ENCODE measurements at regions not wholly inside any gene's neighbourhood (a gene's known extent, or its start where the extent isn't known, plus 50 kb on each side); places are given as distances from the start of the nearest gene placed in this dataset.

DNA sequence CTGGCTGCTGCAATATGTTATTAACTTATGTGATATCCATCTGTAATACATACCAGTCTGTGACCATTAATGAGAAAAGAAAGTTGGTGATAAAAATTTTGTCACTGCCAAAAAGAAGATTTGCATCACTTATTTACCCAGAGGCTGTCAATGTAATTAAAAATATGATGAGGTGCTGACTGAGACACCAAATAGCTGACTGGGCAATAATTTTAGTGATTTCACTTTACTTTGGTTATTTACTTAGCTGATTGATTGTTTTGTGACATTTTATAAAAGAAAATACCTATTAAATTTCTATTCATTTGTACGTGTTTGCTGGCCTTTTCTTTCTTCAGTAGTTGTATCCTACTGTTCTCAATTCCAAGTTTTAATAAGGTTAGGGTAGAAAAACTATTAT is 139.2 kb downstream of the HLX start:
- H3K36me3 ChIP-seq, result no peaks in the 10 kb centered on the region
- H3K27ac ChIP-seq (replicated peaks), result no peak overlapping the region
- peaks cover 4% of the 10 kb centered on the region for H3K27me3 ChIP-seq (ENCODE audit: low read depth)
- intact Hi-C loops (cut with micrococcal nuclease), result no loop called here
- TF ChIP-seq, protein P1, sequence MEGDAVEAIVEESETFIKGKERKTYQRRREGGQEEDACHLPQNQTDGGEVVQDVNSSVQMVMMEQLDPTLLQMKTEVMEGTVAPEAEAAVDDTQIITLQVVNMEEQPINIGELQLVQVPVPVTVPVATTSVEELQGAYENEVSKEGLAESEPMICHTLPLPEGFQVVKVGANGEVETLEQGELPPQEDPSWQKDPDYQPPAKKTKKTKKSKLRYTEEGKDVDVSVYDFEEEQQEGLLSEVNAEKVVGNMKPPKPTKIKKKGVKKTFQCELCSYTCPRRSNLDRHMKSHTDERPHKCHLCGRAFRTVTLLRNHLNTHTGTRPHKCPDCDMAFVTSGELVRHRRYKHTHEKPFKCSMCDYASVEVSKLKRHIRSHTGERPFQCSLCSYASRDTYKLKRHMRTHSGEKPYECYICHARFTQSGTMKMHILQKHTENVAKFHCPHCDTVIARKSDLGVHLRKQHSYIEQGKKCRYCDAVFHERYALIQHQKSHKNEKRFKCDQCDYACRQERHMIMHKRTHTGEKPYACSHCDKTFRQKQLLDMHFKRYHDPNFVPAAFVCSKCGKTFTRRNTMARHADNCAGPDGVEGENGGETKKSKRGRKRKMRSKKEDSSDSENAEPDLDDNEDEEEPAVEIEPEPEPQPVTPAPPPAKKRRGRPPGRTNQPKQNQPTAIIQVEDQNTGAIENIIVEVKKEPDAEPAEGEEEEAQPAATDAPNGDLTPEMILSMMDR (IDR thresholded peaks at IDR 0.05; ENCODE audit: borderline replicate concordance), result no peak
- H3K9me3 ChIP-seq (replicated peaks), result no peaks in the 10 kb centered on the region
- H3K4me3 ChIP-seq, result no peak overlapping the region
- DNase-seq, result no peak
- H3K4me1 ChIP-seq, result no peaks in the 10 kb centered on the region

DNA sequence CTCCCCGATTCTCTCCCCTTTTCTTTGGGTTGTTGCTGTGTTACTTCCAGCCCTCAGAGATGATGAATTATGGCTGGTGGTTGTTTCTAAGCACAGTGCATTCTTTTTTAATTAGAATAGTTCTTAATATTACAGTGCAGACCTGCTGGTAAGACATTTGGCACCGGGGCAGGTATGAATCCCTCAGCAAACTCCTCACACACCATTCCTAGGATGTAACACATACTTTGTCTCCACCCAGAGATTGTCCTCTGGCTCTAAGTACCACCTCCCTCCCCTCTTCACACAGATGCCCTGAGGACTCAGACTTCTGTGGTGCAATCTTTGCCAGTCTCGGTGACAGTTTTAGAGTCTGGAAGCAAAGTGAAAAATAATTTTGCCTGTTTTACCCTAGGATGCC is 143.1 kb downstream of the HLX start:
- Histone ChIP-seq H3K36me3 (no peaks in the 10 kb centered on the region), H3K4me1 (peaks cover 10% of the 10 kb centered on the region), H3K9me3 (replicated peaks) (no peaks in the 10 kb centered on the region), H3K27ac (replicated peaks) (no peak overlapping the region), H3K4me3 (no peak overlapping the region), H3K27me3 (ENCODE audit: low read depth) (no peaks in the 10 kb centered on the region)
- intact Hi-C loops (cut with micrococcal nuclease), result no loop called here
- TF ChIP-seq, protein P1 (IDR thresholded peaks at IDR 0.05; ENCODE audit: borderline replicate concordance), result no peak
- no peak for DNase-seq

DNA sequence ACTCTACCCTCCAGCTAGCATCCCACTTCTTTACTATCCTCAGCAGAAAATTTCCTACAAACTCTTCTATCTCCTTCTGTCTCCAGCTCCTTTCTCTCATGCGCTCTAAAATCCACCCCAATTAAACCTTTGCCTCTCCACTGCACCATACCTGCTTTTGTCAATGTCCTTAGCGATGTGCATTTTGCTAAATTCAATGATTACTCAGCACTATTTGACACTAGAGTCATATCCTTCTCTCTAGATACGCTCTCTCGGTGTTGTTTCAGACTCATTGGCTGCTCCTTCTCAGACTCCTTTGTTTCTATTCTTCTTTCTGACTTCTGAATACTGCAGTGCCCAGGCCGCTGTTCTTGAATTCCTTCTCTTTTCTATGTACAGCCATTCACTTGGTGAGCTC is 144.2 kb downstream of the HLX start:
- H3K9me3 ChIP-seq (replicated peaks), result no peaks in the 10 kb centered on the region
- H3K4me3 ChIP-seq, result no peak overlapping the region
- H3K36me3 ChIP-seq, result no peaks in the 10 kb centered on the region
- no peak overlapping the region for H3K27ac ChIP-seq (replicated peaks)
- DNase-seq, result no peak
- no peaks in the 10 kb centered on the region for H3K27me3 ChIP-seq (ENCODE audit: low read depth)
- TF ChIP-seq, protein P1 (IDR thresholded peaks at IDR 0.05; ENCODE audit: borderline replicate concordance), result no peak
- intact Hi-C loops (cut with micrococcal nuclease), result no loop called here
- H3K4me1 ChIP-seq, result peaks cover 10% of the 10 kb centered on the region

DNA sequence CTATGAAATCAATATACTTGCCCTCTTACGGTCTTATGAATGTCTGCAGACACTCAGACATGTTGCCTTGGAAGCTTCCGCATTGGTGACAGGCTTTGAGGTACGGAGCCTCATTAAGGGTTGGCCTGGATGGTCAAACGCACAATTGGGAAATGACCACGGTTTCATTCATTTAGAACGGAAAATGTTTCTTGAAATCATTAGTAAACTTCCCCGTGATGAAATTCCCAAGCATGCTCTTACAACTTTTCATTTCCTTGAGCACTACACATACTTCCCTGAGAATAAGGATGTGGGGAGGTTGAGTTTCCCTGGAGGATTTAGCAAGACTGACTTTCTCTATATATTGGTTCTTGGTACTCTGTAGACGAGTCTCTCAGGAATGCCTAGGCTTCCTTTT is 146.3 kb downstream of the HLX start:
- Histone ChIP-seq H3K9me3 (replicated peaks) (no peaks in the 10 kb centered on the region), H3K27me3 (ENCODE audit: low read depth) (no peaks in the 10 kb centered on the region), H3K4me3 (no peak overlapping the region), H3K4me1 (peaks cover 18% of the 10 kb centered on the region), H3K27ac (replicated peaks) (no peak overlapping the region), H3K36me3 (no peaks in the 10 kb centered on the region)
- TF ChIP-seq, protein P1 (IDR thresholded peaks at IDR 0.05; ENCODE audit: borderline replicate concordance), result no peak
- DNase-seq, result no peak
- intact Hi-C loops (cut with micrococcal nuclease), result no loop called here

DNA sequence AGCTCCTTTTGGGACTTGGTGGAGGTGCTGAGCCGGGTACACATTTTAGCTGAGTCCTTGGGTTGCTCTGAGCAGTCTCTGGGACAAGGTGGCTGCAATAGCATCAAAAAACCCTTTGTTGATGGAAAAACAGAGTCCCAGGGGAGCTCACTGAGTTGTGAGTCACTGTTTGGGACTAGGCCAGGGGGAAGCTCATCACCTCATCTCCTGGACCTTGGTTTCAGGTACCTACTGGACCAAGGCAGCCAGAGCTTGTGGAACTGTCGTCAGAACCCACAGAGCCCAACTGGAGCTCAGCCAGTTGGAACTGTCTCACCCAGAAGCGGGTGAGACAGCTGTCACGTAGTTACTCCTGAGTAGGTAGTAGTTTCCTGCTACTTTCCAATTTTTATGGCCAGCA is 146.7 kb downstream of the HLX start:
- intact Hi-C loops (cut with micrococcal nuclease), result no loop called here
- no peaks in the 10 kb centered on the region for H3K9me3 ChIP-seq (replicated peaks)
- H3K4me3 ChIP-seq, result no peak overlapping the region
- no peak for DNase-seq
- no peaks in the 10 kb centered on the region for H3K36me3 ChIP-seq
- no peaks in the 10 kb centered on the region for H3K27me3 ChIP-seq (ENCODE audit: low read depth)
- no peak overlapping the region for H3K27ac ChIP-seq (replicated peaks)
- H3K4me1 ChIP-seq, result peaks cover 20% of the 10 kb centered on the region
- TF ChIP-seq, protein P1 (IDR thresholded peaks at IDR 0.05; ENCODE audit: borderline replicate concordance), result no peak
